ENCODE measurements at regions not wholly inside any gene's neighbourhood (a gene's known extent, or its start where the extent isn't known, plus 50 kb on each side); places are given as distances from the start of the nearest gene placed in this dataset.
"Not testable (repeated sequence)": the region's sequence is repeated elsewhere in the genome, so short reads cannot be mapped to it uniquely, and the experiment has no call there.

GRCh38 chr13:80101040-80101439 lies 239.9 kb downstream of the SPRY2 start:
- ATAC-seq (no peak), DNase-seq (no peak)
- intact Hi-C loops (cut with micrococcal nuclease) = no loop called here

GRCh38 chr13:80100636-80101035 lies 240.3 kb downstream of the SPRY2 start:
- ATAC-seq (no peak), DNase-seq (no peak)
- intact Hi-C loops (cut with micrococcal nuclease) = no loop called here

GRCh38 chr13:80097561-80097960 lies 243.4 kb downstream of the SPRY2 start:
- DNase-seq = no peak
- intact Hi-C loops (cut with micrococcal nuclease) = no loop called here
- no peak for ATAC-seq

- intact Hi-C loops (cut with micrococcal nuclease) = no loop called here
- ATAC-seq = no peak
Measured at GRCh38 chr13:80096383-80096782, 244.5 kb downstream of the SPRY2 start.

GRCh38 chr13:80094526-80094925 lies 246.4 kb downstream of the SPRY2 start:
- DNase-seq (no peak), ATAC-seq (no peak)
- intact Hi-C loops (cut with micrococcal nuclease) = no loop called here

More at GRCh38 chr13:80096383-80096782, 244.5 kb downstream of the SPRY2 start:
- no peak for DNase-seq

GRCh38 chr13:80093888-80094287 lies 247.0 kb downstream of the SPRY2 start:
- ATAC-seq (no peak), DNase-seq (no peak)
- intact Hi-C loops (cut with micrococcal nuclease) = no loop called here

- DNase-seq (no peak), ATAC-seq (no peak)
- intact Hi-C loops (cut with micrococcal nuclease) = no loop called here
Measured at GRCh38 chr13:80086304-80086721, 254.6 kb downstream of the SPRY2 start.

- intact Hi-C loops (cut with micrococcal nuclease) = no loop called here
- no peak for DNase-seq
- ATAC-seq = peak; percentile 52
Measured at GRCh38 chr13:80083853-80084676, 256.9 kb downstream of the SPRY2 start.

GRCh38 chr13:80083081-80083852 lies 257.7 kb downstream of the SPRY2 start:
- no peak for DNase-seq
- peak; percentile 38 for ATAC-seq

GRCh38 chr13:80082396-80083080 lies 258.4 kb downstream of the SPRY2 start:
- DNase-seq (no peak), ATAC-seq (no peak)
- intact Hi-C loops (cut with micrococcal nuclease) = no loop called here

More at GRCh38 chr13:80083081-80083852, 257.7 kb downstream of the SPRY2 start:
- intact Hi-C loops (cut with micrococcal nuclease) = no loop called here

- ATAC-seq = no peak
- intact Hi-C loops (cut with micrococcal nuclease) = no loop called here
Measured at GRCh38 chr13:80074811-80075210, 266.1 kb downstream of the SPRY2 start.

GRCh38 chr13:80074143-80074752 lies 266.7 kb downstream of the SPRY2 start:
- no peak for ATAC-seq
- intact Hi-C loops (cut with micrococcal nuclease) = no loop called here

More at GRCh38 chr13:80074811-80075210, 266.1 kb downstream of the SPRY2 start:
- no peak for DNase-seq

GRCh38 chr13:80072231-80072630 lies 268.7 kb downstream of the SPRY2 start:
- no peak for ATAC-seq
- intact Hi-C loops (cut with micrococcal nuclease) = no loop called here
- no peak for DNase-seq

More at GRCh38 chr13:80074143-80074752, 266.7 kb downstream of the SPRY2 start:
- no peak for DNase-seq

- no peak for ATAC-seq
- intact Hi-C loops (cut with micrococcal nuclease) = no loop called here
Measured at GRCh38 chr13:80070024-80070703, 270.8 kb downstream of the SPRY2 start.

GRCh38 chr13:80069374-80069773 lies 271.6 kb downstream of the SPRY2 start:
- DNase-seq = no peak
- intact Hi-C loops (cut with micrococcal nuclease) = no loop called here
- ATAC-seq = no peak

More at GRCh38 chr13:80070024-80070703, 270.8 kb downstream of the SPRY2 start:
- DNase-seq = no peak

- DNase-seq (no peak), ATAC-seq (no peak)
- intact Hi-C loops (cut with micrococcal nuclease) = no loop called here
Measured at GRCh38 chr13:80065996-80066395, 274.9 kb downstream of the SPRY2 start.

GRCh38 chr13:80062416-80062815 lies 278.5 kb downstream of the SPRY2 start:
- ATAC-seq; DNase-seq; intact Hi-C loops (cut with micrococcal nuclease): not testable (repeated sequence)

GRCh38 chr13:80059789-80060188 lies 281.1 kb downstream of the SPRY2 start:
- no peak for ATAC-seq
- intact Hi-C loops (cut with micrococcal nuclease) = no loop called here

GRCh38 chr13:80058626-80059025 lies 282.3 kb downstream of the SPRY2 start:
- intact Hi-C loops (cut with micrococcal nuclease) = no loop called here
- DNase-seq (no peak), ATAC-seq (no peak)

More at GRCh38 chr13:80059789-80060188, 281.1 kb downstream of the SPRY2 start:
- no peak for DNase-seq

Data from left ventricle myocardium superior (tissue), 1 donor.